KBM-7 (cell line): ENCODE measurements at regions not wholly inside any gene's neighbourhood (a gene's known extent, or its start where the extent isn't known, plus 50 kb on each side); places are given as distances from the start of the nearest gene placed in this dataset.

Experiments
- DNase-seq: peaks from one replicate; pipeline ENCODE4 v3.0.0-alpha.2; 2015
- in situ Hi-C: fragments of 300-500 bp; cut with MboI; formaldehyde crosslinking; loops from 2 replicates; pipeline ENCODE4 v1.14.3; 2020; ENCODE audit warnings: low sequenced_read_pairs, low pct_unique_long_range_greater_than_20kb, mixed read lengths

DNA sequence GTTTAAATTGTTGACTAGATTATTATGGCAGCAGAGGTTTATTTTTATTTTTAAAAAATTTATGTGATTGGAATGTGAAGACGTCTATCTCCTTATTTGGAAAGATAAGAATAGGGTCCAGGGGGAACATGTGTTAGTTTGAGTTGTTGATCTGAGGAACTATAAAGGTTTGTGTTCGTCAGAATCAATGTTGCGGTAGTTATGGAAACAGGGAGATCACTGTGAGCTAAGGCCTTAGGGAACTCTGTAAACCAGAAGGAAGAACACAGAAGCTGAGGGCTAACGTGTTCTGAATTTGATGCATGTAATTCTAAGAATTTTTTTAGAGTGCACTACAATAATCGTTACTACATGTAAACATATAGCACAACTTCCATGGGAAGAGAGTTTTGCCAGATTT, 168.5 kb upstream of the ZSWIM2 start:
- in situ Hi-C loops: no loop called here
- no peak for DNase-seq

DNA sequence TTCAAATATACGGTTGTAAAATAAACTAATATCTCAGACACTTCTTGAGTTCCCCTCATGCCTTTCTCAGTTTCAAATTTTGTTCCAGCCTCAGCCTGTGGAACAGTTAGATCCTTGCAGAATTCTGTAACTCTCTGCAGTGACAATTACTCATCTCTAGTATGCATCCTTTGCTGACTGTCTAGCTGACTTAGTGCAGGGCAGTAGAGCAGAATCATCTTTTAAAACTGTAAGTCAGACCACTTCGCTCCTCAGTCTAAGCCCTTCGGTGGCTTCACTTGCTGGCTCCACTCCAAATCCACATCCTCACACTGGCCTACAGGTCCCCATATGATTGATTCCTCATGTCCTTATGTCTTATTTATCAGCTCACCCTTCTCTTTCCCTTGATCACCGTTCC, 164.1 kb upstream of the ZSWIM2 start:
- no peak for DNase-seq
- in situ Hi-C loops: no loop called here

DNA sequence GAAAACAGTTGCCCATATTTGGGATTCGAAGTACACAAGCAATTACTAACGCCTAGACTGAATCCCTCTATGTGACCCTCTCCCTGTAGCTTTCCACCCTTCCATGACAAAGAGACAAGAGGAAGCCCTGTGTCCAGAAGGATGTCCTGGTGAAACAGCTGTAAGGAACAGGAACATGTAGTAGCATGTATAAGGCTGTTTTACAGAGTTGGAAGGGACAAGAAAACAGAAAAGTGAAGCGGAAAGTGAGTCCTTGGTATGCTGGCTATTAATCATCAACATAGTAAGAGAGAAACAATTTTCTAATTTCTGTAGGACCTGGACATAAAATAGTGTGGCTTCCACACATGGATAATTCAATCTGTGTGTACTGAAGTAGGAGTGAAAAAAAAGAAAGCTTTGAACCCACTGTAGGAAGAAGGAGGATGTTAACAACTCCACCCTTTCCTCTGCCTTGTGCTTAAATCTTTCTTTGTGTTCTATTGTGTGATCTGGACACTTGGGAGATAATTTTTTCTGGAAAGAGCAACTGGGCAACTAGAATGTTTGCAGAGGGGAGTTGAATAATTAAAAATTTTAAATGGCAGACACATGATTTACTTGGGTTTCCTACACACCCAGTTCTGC, 162.3 kb upstream of the ZSWIM2 start:
- no peak for DNase-seq
- in situ Hi-C loops: no loop called here

DNA sequence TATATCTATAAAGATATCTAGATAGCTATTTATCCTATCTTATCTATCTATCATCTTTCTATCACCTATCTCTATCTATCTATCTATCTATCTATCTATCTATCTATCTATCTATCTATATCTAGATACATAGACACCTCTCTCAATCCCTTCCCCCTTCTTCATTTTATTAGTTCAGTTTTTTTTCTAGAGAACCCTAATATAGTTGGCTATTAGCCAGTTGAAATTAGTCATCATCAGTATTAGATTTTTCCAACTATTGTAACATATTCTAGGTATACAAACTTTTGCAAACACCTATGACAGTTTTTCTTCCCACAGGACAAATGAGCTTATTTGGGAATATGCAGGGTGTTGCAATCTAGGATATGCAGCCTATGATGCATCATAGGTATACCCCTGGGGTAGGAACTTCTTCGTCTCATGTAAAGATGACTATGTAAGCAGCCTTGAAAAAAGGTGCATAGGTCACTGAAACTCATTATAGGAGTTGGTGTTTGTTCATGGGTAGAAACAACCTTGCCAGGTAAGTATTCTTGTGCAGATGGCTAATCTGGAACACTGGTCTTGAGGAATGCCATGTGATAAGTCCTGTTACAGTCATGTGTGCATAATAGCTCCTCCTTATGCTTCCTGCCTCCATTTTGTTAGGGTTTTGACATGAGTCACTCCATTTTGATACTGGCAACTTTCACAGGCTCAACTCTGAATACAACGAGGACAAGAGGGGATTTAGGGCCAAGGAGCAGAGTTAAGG, 160.7 kb upstream of the ZSWIM2 start:
- DNase-seq: no peak
- in situ Hi-C loops: no loop called here

DNA sequence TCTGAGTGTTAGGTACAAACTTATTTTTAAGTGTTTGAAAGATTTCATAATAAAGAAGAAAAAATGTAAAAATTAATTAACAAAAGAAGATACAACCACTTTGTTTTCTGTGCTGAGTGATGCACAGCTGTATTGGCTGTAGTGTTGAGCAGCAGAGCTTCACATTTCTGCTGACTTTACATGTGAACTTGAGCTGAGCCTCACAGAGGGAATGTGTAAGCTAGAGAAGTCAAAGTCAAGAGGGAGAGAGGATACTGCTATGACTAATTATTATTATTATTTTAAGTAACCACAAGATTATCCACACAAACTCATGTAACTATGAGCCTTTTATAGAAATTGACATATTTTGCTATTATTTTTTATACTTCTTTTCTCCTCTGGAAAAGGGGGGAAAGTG, 159.1 kb upstream of the ZSWIM2 start:
- no peak for DNase-seq

DNA sequence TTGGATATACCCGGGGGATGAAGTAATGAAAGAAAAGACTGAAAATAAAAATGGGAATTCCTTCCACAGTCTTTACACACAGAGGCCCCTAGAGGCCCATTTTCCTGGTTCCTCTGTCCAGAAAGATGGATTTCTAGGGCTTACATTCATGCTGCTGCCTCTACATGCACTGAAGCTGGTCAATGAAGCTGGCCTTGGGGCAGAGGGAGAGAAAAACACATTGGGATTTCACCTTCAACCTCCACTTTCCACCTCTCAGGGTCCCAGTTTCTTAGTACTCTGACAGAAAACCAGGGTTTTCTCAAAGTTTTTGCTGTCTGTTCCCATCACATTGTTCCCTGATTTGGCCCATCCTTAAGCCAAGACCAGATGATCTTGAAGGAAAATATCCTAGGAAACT, 154.6 kb upstream of the ZSWIM2 start:
- no peak for DNase-seq
- in situ Hi-C loops: no loop called here

More for the DNA sequence above, 159.1 kb upstream of the ZSWIM2 start:
- in situ Hi-C loops: no loop called here

DNA sequence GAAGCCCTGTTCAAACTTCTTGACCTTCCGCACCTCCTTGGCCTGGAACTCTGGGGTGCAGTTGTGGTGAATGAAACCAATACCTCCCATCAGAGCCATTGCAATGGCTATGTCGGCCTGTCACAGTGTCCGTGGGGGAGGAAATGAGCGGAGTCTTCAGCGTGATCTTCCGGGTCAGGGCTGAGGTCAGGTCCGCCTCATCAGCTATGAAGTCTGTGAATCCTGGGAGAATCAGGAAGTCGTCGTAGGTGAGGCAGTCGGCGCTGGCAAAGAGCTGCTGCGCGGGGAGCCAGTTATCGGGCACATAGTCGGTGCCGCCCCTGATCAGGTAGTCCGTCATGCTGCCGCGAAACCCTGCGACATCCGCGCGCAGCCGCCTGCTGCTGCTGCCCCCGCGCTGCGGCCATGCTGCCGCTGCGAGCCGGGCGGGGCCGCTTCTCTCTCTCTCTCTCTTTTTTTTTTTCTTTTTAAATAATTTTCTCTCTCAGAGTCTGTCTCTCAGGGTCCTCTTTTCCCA, 154.1 kb upstream of the ZSWIM2 start:
- DNase-seq: no peak
- in situ Hi-C loops: no loop called here

DNA sequence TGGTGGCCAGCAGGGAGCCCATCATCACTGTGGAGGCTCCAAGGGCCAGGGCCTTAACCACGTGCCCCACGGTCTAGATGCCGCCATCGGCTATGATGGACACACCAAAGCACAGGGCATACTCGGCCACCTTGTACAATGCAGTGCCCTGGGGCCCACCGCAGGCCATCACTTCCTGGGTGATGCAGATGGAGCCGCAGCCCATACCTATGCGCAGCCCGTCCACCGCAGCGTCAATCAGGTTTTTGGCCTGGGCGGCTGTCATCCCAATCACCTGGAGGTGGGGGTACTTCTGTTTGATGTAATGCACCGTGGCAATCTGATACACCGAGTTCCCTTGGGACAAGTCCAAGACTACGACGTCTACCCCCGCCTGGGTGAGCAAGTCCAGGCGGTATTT, 153.3 kb upstream of the ZSWIM2 start:
- in situ Hi-C loops: no loop called here

DNA sequence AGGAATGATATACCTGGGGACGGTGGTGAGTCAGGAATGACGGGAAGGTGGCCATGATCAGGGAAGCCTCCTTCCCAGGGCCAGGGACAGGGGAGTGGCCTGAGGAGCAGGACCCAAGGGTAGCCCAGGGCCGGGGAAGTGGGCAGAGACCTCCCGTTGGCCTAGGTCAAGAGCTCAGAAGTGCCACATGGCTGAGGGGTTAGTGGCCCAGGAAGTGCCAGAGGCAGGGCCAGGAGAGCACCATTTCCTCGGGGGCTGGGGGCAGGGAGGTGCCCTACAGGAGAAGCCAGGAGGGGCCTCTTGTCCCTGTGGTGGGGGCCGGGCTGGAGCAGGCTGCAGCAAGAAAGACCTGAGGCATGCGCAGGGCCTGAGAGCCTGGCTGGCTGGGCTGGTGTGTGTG, 152.3 kb upstream of the ZSWIM2 start:
- no peak for DNase-seq
- in situ Hi-C loops: no loop called here

More for the DNA sequence above, 153.3 kb upstream of the ZSWIM2 start:
- no peak for DNase-seq

DNA sequence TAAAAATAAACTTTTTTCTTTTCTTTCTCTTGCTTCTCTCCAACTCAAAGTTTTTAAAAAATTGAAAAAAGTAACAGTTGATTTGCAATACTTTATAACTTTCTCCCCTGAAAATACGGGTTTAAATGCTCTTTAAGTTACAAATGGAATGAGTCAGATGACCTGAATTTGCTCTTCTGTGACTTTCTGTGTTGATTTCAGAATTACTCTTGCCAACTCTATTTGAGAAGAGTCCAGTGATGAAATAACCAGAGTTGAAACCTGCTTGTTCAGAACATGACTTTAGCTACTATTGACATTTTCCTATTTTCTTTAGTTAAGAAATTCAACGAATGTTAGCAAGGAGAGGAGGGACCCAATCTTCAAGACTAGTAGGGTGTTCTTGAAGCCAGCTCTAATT, 146.1 kb upstream of the ZSWIM2 start:
- in situ Hi-C loops: no loop called here
- DNase-seq: no peak

DNA sequence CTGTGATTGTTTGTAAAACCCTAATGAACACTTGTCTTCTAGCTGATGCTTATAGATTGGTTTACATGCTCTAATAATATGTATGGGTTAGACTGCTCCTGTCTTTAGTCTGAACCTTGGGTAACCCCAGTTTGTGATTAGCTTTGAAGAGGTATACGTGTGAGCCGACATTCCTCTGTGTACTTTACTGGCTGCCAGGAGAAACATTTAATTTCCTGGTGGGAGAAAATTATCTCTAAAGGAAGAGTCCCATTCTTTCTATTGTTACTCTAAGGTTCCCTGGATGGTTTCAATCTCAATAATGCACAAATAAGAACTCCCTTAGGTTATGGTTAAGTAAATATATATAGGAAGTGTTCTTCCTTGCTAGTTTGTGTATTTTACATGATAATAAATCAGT, 143.6 kb upstream of the ZSWIM2 start:
- in situ Hi-C loops: no loop called here
- DNase-seq: no peak

DNA sequence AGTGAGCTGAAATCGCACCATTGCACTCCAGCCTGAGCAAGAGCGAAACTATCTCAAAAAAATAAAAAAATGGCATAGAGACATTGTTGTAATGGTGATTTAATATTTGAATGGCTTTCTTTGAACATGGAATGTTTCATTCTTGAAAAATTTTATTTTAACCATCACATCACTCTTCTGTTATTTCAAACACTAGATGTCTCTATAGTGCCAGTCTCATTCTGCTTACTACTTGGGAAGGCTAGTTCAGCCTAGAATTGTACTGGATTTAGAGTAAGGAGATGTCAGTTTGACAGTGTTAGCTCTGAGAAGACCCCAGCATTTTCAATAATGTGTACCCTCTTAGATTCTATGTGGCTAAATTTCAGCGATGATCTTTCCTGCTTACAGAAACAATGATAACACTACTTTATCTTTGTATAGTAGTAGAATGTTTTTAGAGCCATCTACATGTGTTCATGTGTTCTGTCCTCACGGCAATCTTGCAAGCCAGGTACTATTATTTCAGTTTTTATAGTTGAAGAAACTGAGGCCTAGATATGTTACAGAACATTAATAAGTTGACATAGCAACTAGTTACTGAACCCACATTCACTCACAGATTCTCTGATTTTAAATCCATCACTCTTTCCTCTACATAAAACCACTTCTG, 142.9 kb upstream of the ZSWIM2 start:
- DNase-seq: no peak
- in situ Hi-C loops: no loop called here

DNA sequence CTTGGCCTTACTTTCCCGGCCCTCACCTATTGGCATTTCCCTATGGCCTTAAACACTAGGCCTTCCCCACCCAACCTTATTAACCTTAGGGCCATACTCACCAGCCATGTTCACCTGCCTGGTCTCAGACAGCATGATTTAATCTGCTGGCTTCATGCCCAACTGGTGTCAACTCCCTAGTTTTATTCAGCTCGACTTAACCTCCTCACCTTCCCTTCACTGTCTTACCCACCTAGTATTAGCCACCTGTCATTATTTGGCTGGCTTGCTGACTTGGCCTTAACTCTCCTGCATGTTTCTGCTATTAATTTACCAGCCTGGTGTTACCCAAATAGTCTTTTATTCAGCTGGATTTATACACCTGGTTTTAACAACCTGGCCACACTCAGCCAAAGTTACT, 136.0 kb upstream of the ZSWIM2 start:
- no peak for DNase-seq
- in situ Hi-C loops: no loop called here

DNA sequence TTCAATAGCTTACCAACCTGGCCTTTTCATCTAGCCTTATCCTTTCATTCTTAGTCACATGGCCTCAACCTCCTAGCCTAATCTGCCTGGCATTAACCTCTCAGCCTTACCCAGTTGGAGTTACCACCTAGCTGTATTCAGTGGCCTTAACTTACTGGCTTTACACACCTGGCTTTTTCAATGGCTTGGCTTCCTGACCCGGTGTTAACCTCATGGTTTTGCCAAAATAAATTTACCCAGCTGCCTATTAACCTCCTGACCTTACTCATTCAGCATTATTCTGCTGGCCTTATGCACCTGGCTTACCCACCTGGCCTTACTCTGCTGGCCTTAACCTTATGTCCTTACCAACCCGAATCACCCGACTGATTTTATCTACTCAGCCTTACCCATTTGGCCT, 135.5 kb upstream of the ZSWIM2 start:
- in situ Hi-C loops: no loop called here
- DNase-seq: no peak

DNA sequence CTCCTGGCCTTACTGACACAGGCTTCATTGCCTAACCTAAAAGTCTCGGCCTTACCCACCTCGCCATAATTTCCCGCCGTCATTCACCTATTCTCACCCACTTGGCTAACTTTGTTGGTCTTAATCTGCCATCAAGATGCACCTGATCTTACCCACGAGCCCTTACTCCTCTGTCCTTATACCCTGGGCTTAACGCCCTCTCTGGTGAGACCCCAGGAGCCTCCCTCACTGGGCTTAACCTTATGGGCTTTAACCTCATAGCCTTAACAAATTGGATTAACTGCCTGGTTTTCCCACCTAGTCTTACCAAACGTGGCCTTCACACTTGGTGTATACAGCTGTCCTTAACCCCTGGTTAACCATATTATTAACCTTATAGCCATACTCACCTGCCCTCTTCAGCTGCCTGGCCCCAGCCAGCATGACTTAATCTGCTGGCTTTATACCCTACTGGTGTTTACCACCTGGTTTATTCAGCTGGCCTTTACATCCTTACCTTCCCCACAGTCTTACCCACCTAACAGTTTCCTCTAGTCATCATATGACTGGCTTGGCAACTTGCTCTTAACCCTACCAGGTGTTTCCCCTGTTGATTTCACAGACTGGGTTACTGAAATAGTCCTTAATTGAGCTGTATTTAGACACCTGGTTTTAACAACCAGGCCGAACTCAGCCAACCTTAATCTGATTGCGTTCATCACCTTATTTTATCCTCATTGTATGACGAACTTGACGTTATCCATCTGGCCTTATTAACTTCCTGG, 132.0 kb upstream of the ZSWIM2 start:
- no peak for DNase-seq
- in situ Hi-C loops: no loop called here

DNA sequence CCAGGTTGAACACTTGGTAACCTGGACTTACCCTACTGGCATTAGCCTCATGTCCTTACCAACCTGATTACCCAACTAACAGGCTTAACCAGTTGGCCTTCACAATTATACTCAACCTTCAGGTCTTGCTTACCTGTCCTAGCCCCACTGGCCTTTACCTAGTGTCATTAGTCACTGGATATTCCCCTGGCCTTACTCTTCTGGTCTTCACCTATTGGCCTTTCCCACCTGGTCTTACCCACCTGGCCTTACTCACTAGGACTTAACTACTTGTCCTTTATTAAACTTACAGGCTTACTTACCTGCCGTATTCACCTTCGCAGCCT, 131.1 kb upstream of the ZSWIM2 start:
- in situ Hi-C loops: no loop called here
- no peak for DNase-seq

DNA sequence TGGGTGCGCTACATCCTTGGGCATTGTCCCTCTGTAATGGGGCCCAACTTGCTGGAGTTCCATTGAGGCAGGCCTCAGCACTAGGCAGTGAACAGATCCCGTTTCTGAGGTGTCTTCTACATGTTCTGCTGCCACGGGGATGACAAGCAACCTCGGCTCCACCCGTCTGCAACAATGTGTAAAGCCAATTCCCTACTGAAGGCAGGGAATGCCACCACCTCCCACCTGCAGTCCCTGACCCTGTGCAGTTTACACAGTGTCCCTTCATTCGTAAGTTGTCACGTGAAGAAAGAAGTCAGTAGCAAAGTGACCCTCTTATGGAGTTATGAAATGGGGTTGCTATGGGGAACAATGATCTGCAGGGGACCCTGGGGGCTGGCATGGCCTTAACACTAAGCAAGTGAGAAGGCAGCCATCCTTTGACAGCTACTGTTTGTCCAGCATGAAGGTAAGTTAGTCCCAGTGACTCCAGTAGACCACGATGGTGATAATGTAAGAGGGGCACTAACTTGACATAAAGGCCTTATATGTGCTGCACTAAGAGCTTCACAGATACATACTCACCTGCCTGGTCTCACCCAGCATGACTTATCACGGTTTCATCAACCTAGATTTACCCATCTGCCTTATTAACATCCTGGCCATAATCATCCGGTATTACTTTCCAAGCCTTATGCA, 130.6 kb upstream of the ZSWIM2 start:
- in situ Hi-C loops: no loop called here
- DNase-seq: no peak

DNA sequence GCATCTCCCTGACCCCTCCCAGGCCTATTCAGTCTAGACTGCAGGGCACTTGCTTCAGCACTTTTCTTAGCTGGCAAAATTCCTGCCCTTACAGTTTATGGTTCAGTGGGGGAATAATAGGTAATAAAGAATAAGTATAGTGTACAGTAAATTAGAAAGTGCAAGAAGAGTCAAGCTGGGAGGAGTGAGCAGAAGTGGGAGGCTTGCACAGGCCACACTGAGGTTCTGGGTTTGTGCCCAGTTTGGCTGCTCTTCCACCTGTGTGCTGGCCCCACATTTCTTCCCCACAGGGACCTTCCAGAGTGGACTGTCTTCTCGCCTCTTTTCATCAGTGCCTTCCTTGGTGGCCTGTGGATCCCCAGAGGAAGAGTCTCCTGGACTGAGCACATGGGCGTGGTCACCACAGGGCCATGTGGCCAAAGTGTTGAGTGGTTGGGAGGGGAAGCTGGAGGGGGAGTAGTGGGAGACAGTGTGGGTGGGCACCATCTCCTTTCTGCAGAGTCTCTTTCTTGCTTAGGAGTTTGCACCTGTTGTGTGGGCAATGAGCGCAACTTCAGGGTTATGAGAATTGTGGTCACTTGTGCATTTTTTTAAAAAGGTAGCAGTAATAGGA, 128.6 kb upstream of the ZSWIM2 start:
- DNase-seq: no peak

DNA sequence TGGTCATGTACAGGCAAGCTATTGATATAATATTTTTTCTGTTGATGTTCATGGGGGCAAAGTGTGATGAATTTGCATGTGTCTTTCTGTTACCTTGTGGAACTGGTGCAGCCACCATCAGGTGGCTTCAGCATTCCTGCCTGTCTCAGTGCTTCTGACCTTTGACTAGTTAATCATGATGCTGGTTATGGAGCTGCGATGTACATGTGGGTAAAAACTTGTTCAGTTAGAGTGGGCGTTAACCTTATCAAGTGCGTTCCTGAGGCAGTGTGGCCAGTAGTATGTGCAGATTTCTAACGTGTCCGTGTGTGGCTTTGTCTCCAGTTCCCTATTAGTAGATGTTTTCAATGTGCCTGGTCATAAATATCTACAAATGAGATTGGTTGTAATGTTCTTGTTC, 127.4 kb upstream of the ZSWIM2 start:
- in situ Hi-C loops: no loop called here
- DNase-seq: no peak

More for the DNA sequence above, 128.6 kb upstream of the ZSWIM2 start:
- in situ Hi-C loops: no loop called here
